A549 (cell line): ENCODE measurements at regions not wholly inside any gene's neighbourhood (a gene's known extent, or its start where the extent isn't known, plus 50 kb on each side); places are given as distances from the start of the nearest gene placed in this dataset.

Experiments
- ATAC-seq, 2 experiments: fragments of 200-7000 bp in 1 of 2; fragments of >200 bp in 1 of 2; cut with Nextera tagmentation in 1 of 2; cut with Tn5 transposase in 1 of 2; 3 replicates each; pipeline versions ENCODE4 v1.8.0 to v1.9.1; 2018 to 2020; ENCODE audit warnings: mild to moderate bottlenecking in 1 of 2, moderate library complexity in 1 of 2
- CTCF ChIA-PET: fragments of 300-600 bp; sonication (Branson Sonifier 250); formaldehyde crosslinking; extraction: SDS; loops from one replicate; lab custom pipeline; 2021; ENCODE audit warnings: antibody characterized with exemption, inconsistent platforms; lab: Yijun Ruan, JAX
- POLR2A ChIA-PET: fragments of 350-600 bp; formaldehyde crosslinking; extraction: SDS; loops from one replicate; lab custom pipeline; 2021; ENCODE audit warnings: antibody characterized with exemption, inconsistent platforms; lab: Yijun Ruan, JAX
- DNase-seq, 2 experiments: peaks; one replicate each; pipeline versions ENCODE4 v3.0.0 to v3.0.0-alpha.2; 2011 to 2016; ENCODE audit warnings: low read depth in 1 of 2, low spot score in 1 of 2
- FAIRE-seq: peaks from 2 replicates; lab custom pipeline; 2011; peaks lifted over from hg19 to GRCh38; lab: Jason Lieb, UNC
- H3K27ac ChIP-seq, 2 experiments: fragments of >200 bp; sonication (Bioruptor Twin); formaldehyde crosslinking; 3 replicates each; pipeline ENCODE4 v1.5.1; 2016 to 2017
- H3K4me1 ChIP-seq: fragments of >200 bp; sonication (Bioruptor Twin); formaldehyde crosslinking; 3 replicates; pipeline ENCODE4 v1.6.1; 2016
- H3K4me2 ChIP-seq: fragments of >200 bp; sonication (Bioruptor Twin); formaldehyde crosslinking; 3 replicates; pipeline ENCODE4 v1.6.1; 2016
- H3K4me3 ChIP-seq: fragments of >200 bp; sonication (Bioruptor Twin); formaldehyde crosslinking; 3 replicates; pipeline ENCODE4 v1.5.1; 2016
- H3K9me3 ChIP-seq: fragments of >200 bp; sonication (Bioruptor Twin); formaldehyde crosslinking; 3 replicates; pipeline ENCODE4 v1.6.1; 2016
- BHLHE40 ChIP-seq: IDR thresholded peaks from 2 replicates; pipeline ENCODE4 v1.6.1; 2012; ENCODE audit warnings: low read depth, low read length, inconsistent platforms
- CEBPB ChIP-seq, 2 experiments: fragments of >200 bp in 1 of 2; sonication (Bioruptor Twin) in 1 of 2; formaldehyde crosslinking in 1 of 2; IDR thresholded peaks; 2 replicates each; pipeline ENCODE4 v1.6.1; 2012 to 2016
- CTCF ChIP-seq: fragments of >200 bp; sonication (Bioruptor Twin); formaldehyde crosslinking; IDR thresholded peaks from 3 replicates; pipeline ENCODE4 v1.5.1; 2016
- E2F6 ChIP-seq: IDR thresholded peaks from 2 replicates; pipeline ENCODE4 v1.6.1; 2012; ENCODE audit warnings: low read depth, borderline replicate concordance
- EHMT2 ChIP-seq: fragments of 200-600 bp; sonication (generic); IDR thresholded peaks from 2 replicates; pipeline ENCODE4 v1.6.1; 2016; ENCODE audit warnings: antibody characterized with exemption, low read depth, mild to moderate bottlenecking, moderate library complexity
- EP300 ChIP-seq, 2 experiments: fragments of >200 bp; sonication (Bioruptor Twin); formaldehyde crosslinking; IDR thresholded peaks; 2 replicates in 1 of 2; 3 replicates in 1 of 2; pipeline ENCODE4 v1.6.1; 2016 to 2017
- FOXS1 ChIP-seq: fragments of 250-450 bp; sonication (Bioruptor Pico); IDR thresholded peaks from 2 replicates; pipeline ENCODE4 v1.5.0; 2020; ENCODE audit warnings: mild to moderate bottlenecking, moderate library complexity
- GATA3 ChIP-seq: IDR thresholded peaks from 2 replicates; pipeline ENCODE4 v1.6.1; 2012; ENCODE audit warnings: borderline replicate concordance
- HES2 ChIP-seq: fragments of >200 bp; sonication (Bioruptor Twin); formaldehyde crosslinking; IDR thresholded peaks from 2 replicates; pipeline ENCODE4 v1.6.1; 2016
- HEYL ChIP-seq: fragments of 250-450 bp; sonication (Bioruptor Pico); IDR thresholded peaks from 2 replicates; pipeline ENCODE4 v1.8.0; 2021; ENCODE audit warnings: mild to moderate bottlenecking, moderate library complexity
- HMGXB4 ChIP-seq: fragments of 250-450 bp; sonication (Bioruptor Pico); IDR thresholded peaks from 2 replicates; pipeline ENCODE4 v1.5.0; 2021; ENCODE audit warnings: mild to moderate bottlenecking, moderate library complexity, borderline replicate concordance
- HOXB5 ChIP-seq: fragments of 250-450 bp; sonication (Bioruptor Pico); IDR thresholded peaks from 2 replicates; pipeline ENCODE4 v1.5.0; 2020; ENCODE audit warnings: mild to moderate bottlenecking, moderate library complexity
- KDM1A ChIP-seq: fragments of 200-600 bp; sonication (generic); IDR thresholded peaks from 2 replicates; pipeline ENCODE4 v1.6.1; 2016; ENCODE audit warnings: low read depth, mild to moderate bottlenecking
- KDM5A ChIP-seq: fragments of 200-600 bp; sonication (generic); IDR thresholded peaks from 2 replicates; pipeline ENCODE4 v1.6.1; 2016; ENCODE audit warnings: antibody characterized with exemption, mild to moderate bottlenecking
- MYC ChIP-seq: IDR thresholded peaks from 2 replicates; pipeline ENCODE4 v1.6.1; 2012; ENCODE audit warnings: mild to moderate bottlenecking, inconsistent platforms, low read length, improper control_type of control experiment, borderline replicate concordance
- NFE2L2 ChIP-seq: fragments of 150-350 bp; conservative IDR thresholded peaks from 2 replicates; pipeline ENCODE4 v1.6.1; 2014; ENCODE audit warnings: low read length
- PBX3 ChIP-seq: IDR thresholded peaks from 2 replicates; pipeline ENCODE4 v1.6.1; 2012
- POLR2AphosphoS2 ChIP-seq: conservative IDR thresholded peaks from 2 replicates; pipeline ENCODE4 v1.6.1; 2012; ENCODE audit warnings: low read length, improper control_type of control experiment, inconsistent platforms
- RFX5 ChIP-seq: fragments of 450-650 bp; IDR thresholded peaks from 2 replicates; pipeline ENCODE4 v1.7.1; 2014; ENCODE audit warnings: antibody characterized with exemption, mild to moderate bottlenecking, moderate library complexity
- RNF2 ChIP-seq: fragments of 200-600 bp; sonication (generic); IDR thresholded peaks from 2 replicates; pipeline ENCODE4 v1.6.1; 2016; ENCODE audit warnings: low read depth, mild to moderate bottlenecking, antibody characterized with exemption, moderate library complexity, borderline replicate concordance
- SMC3 ChIP-seq: fragments of >200 bp; sonication (Bioruptor Twin); formaldehyde crosslinking; IDR thresholded peaks from 3 replicates; pipeline ENCODE4 v1.6.1; 2018; ENCODE audit warnings: inconsistent platforms
- TP53 ChIP-seq: fragments of 250-450 bp; sonication (Bioruptor Pico); IDR thresholded peaks from 2 replicates; pipeline ENCODE4 v1.5.0; 2021; ENCODE audit warnings: mild to moderate bottlenecking, moderate library complexity
- ZFP36 ChIP-seq: fragments of 450-650 bp; IDR thresholded peaks from 2 replicates; pipeline ENCODE4 v1.6.1; 2014; ENCODE audit warnings: borderline replicate concordance; ENCODE audit not compliant: partially characterized antibody
- ZSCAN20 ChIP-seq: fragments of 250-450 bp; sonication (Bioruptor Pico); IDR thresholded peaks from 2 replicates; pipeline ENCODE4 v1.8.0; 2022; ENCODE audit warnings: mild to moderate bottlenecking, moderate library complexity
- WGBS: methylation state at CpG from one replicate; pipeline ENCODE4 v1.1.6; 2017; ENCODE audit errors: missing lambda C conversion rate; 5-methylcytosine and 5-hydroxymethylcytosine counted together

- no peak for TF ChIP-seq POLR2AphosphoS2
- no peak for TF ChIP-seq HEYL (CRISPR knock-in tag)
- TF ChIP-seq SMC3, result no peak
- no peak for TF ChIP-seq TP53 (CRISPR knock-in tag)
- no peak for TF ChIP-seq FOXS1 (CRISPR knock-in tag)
- no peak for TF ChIP-seq PBX3
- no peak for TF ChIP-seq ZSCAN20 (CRISPR knock-in tag)
- TF ChIP-seq MYC, result no peak
- TF ChIP-seq HMGXB4, result no peak
- no peak for TF ChIP-seq KDM1A
- TF ChIP-seq GATA3, result no peak
- TF ChIP-seq EP300 (IDR thresholded peaks at IDR 0.05), result no peak
- TF ChIP-seq RNF2, result no peak
- TF ChIP-seq KDM5A, result no peak
- TF ChIP-seq HES2, result no peak
- TF ChIP-seq ZFP36, result no peak
- no peak for TF ChIP-seq HOXB5 (CRISPR knock-in tag)
- TF ChIP-seq NFE2L2, result no peak
- no peak for TF ChIP-seq RFX5
- TF ChIP-seq EHMT2, result no peak
- CTCF ChIA-PET, result no interaction called here
- Histone ChIP-seq H3K4me1 (peaks cover 10% of the 10 kb centered on the region; the same call in 2 of the 3 replicates), H3K27ac (no peak overlapping the region), H3K4me3 (no peak overlapping the region), H3K9me3 (no peaks in the 10 kb centered on the region), H3K4me2 (no peak overlapping the region)
- POLR2A ChIA-PET, result interaction anchor here (0.6 kb wide), 1 partner anchor 1848 kb away, joined by 3 read pairs; no protein-coding TSS in a partner anchor
- WGBS, result 32% methylated on average over 3 of the region's 3 CpGs
- DNase-seq, result no peak
- no peak for FAIRE-seq
- ATAC-seq, result no peak
Measured at GRCh38 chr16:79947771-79948170, 347.2 kb upstream of the MAF start.

GRCh38 chr16:79946252-79946651, 345.7 kb upstream of the MAF start:
- CTCF ChIA-PET, result no interaction called here
- Histone ChIP-seq H3K4me3 (no peak overlapping the region), H3K4me1 (peaks cover 10% of the 10 kb centered on the region; the same call in 2 of the 3 replicates), H3K27ac (no peak overlapping the region), H3K4me2 (no peak overlapping the region), H3K9me3 (no peaks in the 10 kb centered on the region)
- TF ChIP-seq BHLHE40, result no peak
- TF ChIP-seq CEBPB (IDR thresholded peaks at IDR 0.05), result no peak
- no peak for TF ChIP-seq EP300 (IDR thresholded peaks at IDR 0.05)
- TF ChIP-seq E2F6, result no peak
- TF ChIP-seq HES2, result no peak
- no peak for TF ChIP-seq CTCF
- ATAC-seq (no peak), DNase-seq (no peak), FAIRE-seq (no peak)
- WGBS, result 82% methylated on average over 2 of the region's 2 CpGs
- POLR2A ChIA-PET, result no interaction called here
